MM.1S (cell line): ENCODE measurements at regions not wholly inside any gene's neighbourhood (a gene's known extent, or its start where the extent isn't known, plus 50 kb on each side); places are given as distances from the start of the nearest gene placed in this dataset.

ENCODE experiments used
- CTCF ChIP-seq: fragments of 300-600 bp; sonication (generic); IDR thresholded peaks from 2 replicates; pipeline ENCODE4 v1.5.1; 2016; ENCODE audit warnings: antibody characterized with exemption, low read length, mixed read lengths
- EZH2 ChIP-seq: fragments of 300-600 bp; sonication (generic); optimal IDR thresholded peaks from 2 replicates; pipeline ENCODE3; 2017; ENCODE audit warnings: low read depth, mild to moderate bottlenecking, antibody characterized with exemption, low read length, mixed read lengths
- EZH2phosphoT487 ChIP-seq: fragments of 300-600 bp; sonication (generic); IDR thresholded peaks from 2 replicates; pipeline ENCODE4 v1.6.1; 2018; ENCODE audit warnings: antibody characterized with exemption, low read length

DNA sequence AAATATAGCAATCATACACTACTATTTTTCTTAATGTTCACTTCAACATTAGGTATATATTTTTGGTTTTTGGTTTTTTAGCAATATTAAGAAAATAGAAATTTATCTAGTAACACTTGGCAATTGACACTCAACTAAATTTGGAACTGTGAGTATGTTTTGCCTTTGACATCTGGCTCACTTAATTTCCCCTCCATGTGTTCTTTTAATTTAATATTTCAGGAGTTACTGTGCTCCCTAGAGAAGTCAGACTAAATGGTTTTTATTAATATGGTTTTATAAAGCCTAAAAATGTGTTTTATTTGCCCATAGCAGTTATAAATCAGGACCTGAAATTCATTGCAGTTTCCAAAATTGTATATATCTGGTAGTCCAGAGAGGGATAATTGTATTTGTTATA, 175.3 kb upstream of the AVPR1A start:
- TF ChIP-seq EZH2 (no peak), CTCF (no peak), EZH2phosphoT487 (no peak)
